ENCODE measurements at regions not wholly inside any gene's neighbourhood (a gene's known extent, or its start where the extent isn't known, plus 50 kb on each side); places are given as distances from the start of the nearest gene placed in this dataset.

GRCh38 chr18:27687351-27687979 is 489.5 kb downstream of the CDH2 start:
- SMC1A ChIA-PET (ENCODE audit: uncharacterized antibody, unreplicated experiment) = interaction anchor here (0.9 kb wide), 1 partner anchor 16 kb away, joined by 3 read pairs; no protein-coding TSS in a partner anchor
- Histone ChIP-seq H3K4me1 (ENCODE audit: control insufficient read depth, insufficient read depth, low read length) (no peaks in the 10 kb centered on the region), H3K4me3 (no peak overlapping the region), H3K36me3 (ENCODE audit: control insufficient read depth in 2 of 2, insufficient read depth in 2 of 2, low read length in 1 of 2) (no peaks in the 10 kb centered on the region), H3K9ac (ENCODE audit: control insufficient read depth, insufficient read depth, low read length) (no peak overlapping the region), H3K4me2 (ENCODE audit: control insufficient read depth, insufficient read depth) (no peak overlapping the region), H3K79me2 (ENCODE audit: control insufficient read depth, insufficient read depth, low read length) (no peaks in the 10 kb centered on the region), H3K27ac (ENCODE audit: control insufficient read depth, insufficient read depth) (no peak overlapping the region), H2AFZ (ENCODE audit: control insufficient read depth, low read depth, low read length) (no peak overlapping the region), H3K27me3 (replicated peaks in 1 of 2; ENCODE audit: control insufficient read depth in 2 of 2, insufficient read depth in 2 of 2, low read length in 1 of 2) (no peaks in the 10 kb centered on the region), H3K9me3 (replicated peaks; ENCODE audit: control insufficient read depth, insufficient read depth, low read length) (no peaks in the 10 kb centered on the region), H4K20me1 (ENCODE audit: control insufficient read depth, insufficient read depth) (no peaks in the 10 kb centered on the region)
- POLR2A ChIA-PET = no interaction called here
- intact Hi-C loops (cut with micrococcal nuclease; ENCODE audit: unreplicated experiment) = loop anchor here (5.0 kb wide), 1 partner anchor 65 kb away; no protein-coding TSS in a partner anchor
- no peak for FAIRE-seq
- CTCF ChIA-PET = interaction anchor here (0.7 to 0.8 kb wide), 2 partner anchors 13 to 63 kb away, joined by 3 to 5 read pairs; no protein-coding TSS in a partner anchor
- ATAC-seq = no peak
- BruUV-seq (replicated peaks) = no TSS peak
- RAD21 ChIA-PET (ENCODE audit: unreplicated experiment) = no interaction called here
- in situ Hi-C loops (cut with MboI) = no loop called here
- DNase-seq (ENCODE audit: low read depth, low spot score) = no peak
- TF ChIP-seq FOXK2 (IDR thresholded peaks at IDR 0.05) = no peak
- TF ChIP-seq TCF3 (IDR thresholded peaks at IDR 0.05; ENCODE audit: borderline replicate concordance, insufficient read depth, low read depth, low read length) = no peak
- TF ChIP-seq POLR2AphosphoS5 (IDR thresholded peaks at IDR 0.05; ENCODE audit: low read length) = no peak
- TF ChIP-seq MEF2B (IDR thresholded peaks at IDR 0.05; ENCODE audit: partially characterized antibody, poor library complexity, severe bottlenecking) = no peak
- TF ChIP-seq BCLAF1 (IDR thresholded peaks at IDR 0.05) = no peak
- TF ChIP-seq CTCF (IDR thresholded peaks at IDR 0.05 in 2 of 3, conservative IDR thresholded peaks at IDR 0.05 in 1 of 3; ENCODE audit: control insufficient read depth in 2 of 3, extremely low read depth in 1 of 3, insufficient read depth in 1 of 3, low read depth in 3 of 3, low read length in 3 of 3) = no peak
- no peak for TF ChIP-seq SREBF1 (IDR thresholded peaks at IDR 0.05; ENCODE audit: low read length)
- no peak for TF ChIP-seq NR2C1 (IDR thresholded peaks at IDR 0.05)
- TF ChIP-seq RUNX3 (IDR thresholded peaks at IDR 0.05; ENCODE audit: low read length) = no peak
- no peak for TF ChIP-seq TBL1XR1 (IDR thresholded peaks at IDR 0.05; ENCODE audit: low read depth, low read length)
- no peak for TF ChIP-seq MXI1 (IDR thresholded peaks at IDR 0.05; ENCODE audit: low read depth, low read length)
- no peak for TF ChIP-seq USF1 (IDR thresholded peaks at IDR 0.05; ENCODE audit: borderline replicate concordance, extremely low read length, insufficient read depth, low read depth, low read length)
- no peak for TF ChIP-seq POLR2A (IDR thresholded peaks at IDR 0.05; ENCODE audit: low read depth, low read length)
- TF ChIP-seq CEBPZ (IDR thresholded peaks at IDR 0.05; ENCODE audit: low read depth, low read length) = no peak
- no peak for TF ChIP-seq CBX5 (IDR thresholded peaks at IDR 0.05; ENCODE audit: low read depth)
- TF ChIP-seq SIX5 (IDR thresholded peaks at IDR 0.05; ENCODE audit: low read depth, low read length, severe bottlenecking) = no peak
- no peak for TF ChIP-seq STAT3 (IDR thresholded peaks at IDR 0.05; ENCODE audit: low read depth, low read length)

Measured in GM12878 (cell line).